AG08396 (cell line): ENCODE measurements at regions not wholly inside any gene's neighbourhood (a gene's known extent, or its start where the extent isn't known, plus 50 kb on each side); places are given as distances from the start of the nearest gene placed in this dataset.
A peak's percentile ranks its signal among the peaks of the same experiment; 100 is the strongest.

Experiments
- DNase-seq: peaks from one replicate; pipeline ENCODE4 v3.0.0; 2012; ENCODE audit warnings: low spot score, mixed read lengths

GRCh38 chr19:33866696-33867095 lies 70.0 kb downstream of the KCTD15 start:
- peak; percentile 4 for DNase-seq

GRCh38 chr19:33868076-33868735 lies 71.5 kb downstream of the KCTD15 start:
- DNase-seq = peak; percentile 19

GRCh38 chr19:33868788-33869412 lies 72.2 kb downstream of the KCTD15 start:
- DNase-seq = peak; percentile 34

GRCh38 chr19:33870298-33870932 lies 73.7 kb downstream of the KCTD15 start:
- peak; percentile 0 for DNase-seq

GRCh38 chr19:33871605-33872004 lies 74.9 kb downstream of the KCTD15 start:
- DNase-seq = no peak

- DNase-seq = no peak
Observed at GRCh38 chr19:33872445-33873320, 76.0 kb downstream of the KCTD15 start.

- no peak for DNase-seq
Observed at GRCh38 chr19:33875071-33875470, 78.4 kb downstream of the KCTD15 start.

GRCh38 chr19:33876192-33876591 lies 79.5 kb downstream of the KCTD15 start:
- DNase-seq = no peak

- no peak for DNase-seq
Observed at GRCh38 chr19:33878030-33878544, 81.4 kb downstream of the KCTD15 start.

GRCh38 chr19:33878910-33879810 lies 82.5 kb downstream of the KCTD15 start:
- no peak for DNase-seq

GRCh38 chr19:33879818-33880575 lies 83.3 kb downstream of the KCTD15 start:
- no peak for DNase-seq

GRCh38 chr19:33883859-33884519 lies 87.3 kb downstream of the KCTD15 start:
- DNase-seq = no peak

- no peak for DNase-seq
Observed at GRCh38 chr19:33885236-33885635, 88.6 kb downstream of the KCTD15 start.

- no peak for DNase-seq
Observed at GRCh38 chr19:33887891-33888290, 91.2 kb downstream of the KCTD15 start.

- no peak for DNase-seq
Observed at GRCh38 chr19:33888665-33889064, 92.0 kb downstream of the KCTD15 start.

GRCh38 chr19:33890569-33890968 lies 93.9 kb downstream of the KCTD15 start:
- DNase-seq = no peak

- DNase-seq = no peak
Observed at GRCh38 chr19:33891773-33892172, 95.1 kb downstream of the KCTD15 start.

GRCh38 chr19:33894787-33895186 lies 98.1 kb downstream of the KCTD15 start:
- DNase-seq = no peak

- DNase-seq = no peak
Observed at GRCh38 chr19:33895366-33895765, 98.7 kb downstream of the KCTD15 start.
